Embryonic facial prominence (tissue), 1 donor: ENCODE measurements at regions not wholly inside any gene's neighbourhood (a gene's known extent, or its start where the extent isn't known, plus 50 kb on each side); places are given as distances from the start of the nearest gene placed in this dataset.

ENCODE experiments used
- DNase-seq: peaks from one replicate; pipeline ENCODE4 v3.0.0-alpha.2; 2016; ENCODE audit errors: extremely low spot score

GRCh38 chr16:86363057-86363490 is 147.3 kb upstream of the FOXF1 start:
- DNase-seq, result peak; percentile 49

- no peak for DNase-seq
Observed at GRCh38 chr16:86363836-86364618, 146.3 kb upstream of the FOXF1 start.

GRCh38 chr16:86364653-86365380 is 145.5 kb upstream of the FOXF1 start:
- DNase-seq, result no peak

- DNase-seq, result no peak
Observed at GRCh38 chr16:86365513-86366273, 144.6 kb upstream of the FOXF1 start.

- no peak for DNase-seq
Observed at GRCh38 chr16:86366481-86366880, 143.8 kb upstream of the FOXF1 start.

- no peak for DNase-seq
Observed at GRCh38 chr16:86367291-86368072, 142.8 kb upstream of the FOXF1 start.

- DNase-seq, result no peak
Observed at GRCh38 chr16:86368261-86368660, 142.1 kb upstream of the FOXF1 start.

GRCh38 chr16:86370062-86370461 is 140.3 kb upstream of the FOXF1 start:
- no peak for DNase-seq

- no peak for DNase-seq
Observed at GRCh38 chr16:86371083-86371803, 139.1 kb upstream of the FOXF1 start.

- no peak for DNase-seq
Observed at GRCh38 chr16:86372193-86372592, 138.1 kb upstream of the FOXF1 start.

GRCh38 chr16:86373276-86373901 is 136.9 kb upstream of the FOXF1 start:
- no peak for DNase-seq

- DNase-seq, result no peak
Observed at GRCh38 chr16:86374603-86375130, 135.7 kb upstream of the FOXF1 start.

GRCh38 chr16:86375364-86375763 is 135.0 kb upstream of the FOXF1 start:
- no peak for DNase-seq

- DNase-seq, result no peak
Observed at GRCh38 chr16:86375851-86376250, 134.5 kb upstream of the FOXF1 start.

GRCh38 chr16:86376837-86377236 is 133.5 kb upstream of the FOXF1 start:
- DNase-seq, result no peak

GRCh38 chr16:86377251-86378022 is 132.9 kb upstream of the FOXF1 start:
- no peak for DNase-seq

GRCh38 chr16:86378128-86378527 is 132.2 kb upstream of the FOXF1 start:
- DNase-seq, result no peak

GRCh38 chr16:86378831-86379504 is 131.4 kb upstream of the FOXF1 start:
- DNase-seq, result no peak

GRCh38 chr16:86379505-86379846 is 130.9 kb upstream of the FOXF1 start:
- no peak for DNase-seq
